GM11168 (cell line): ENCODE measurements at regions not wholly inside any gene's neighbourhood (a gene's known extent, or its start where the extent isn't known, plus 50 kb on each side); places are given as distances from the start of the nearest gene placed in this dataset.

ENCODE experiments used
- in situ Hi-C: fragments of 300-500 bp; cut with MboI; formaldehyde crosslinking; loops from one replicate; pipeline ENCODE4 v1.12.0; 2022; ENCODE audit warnings: low sequenced_read_pairs; ENCODE audit not compliant: unreplicated experiment

DNA sequence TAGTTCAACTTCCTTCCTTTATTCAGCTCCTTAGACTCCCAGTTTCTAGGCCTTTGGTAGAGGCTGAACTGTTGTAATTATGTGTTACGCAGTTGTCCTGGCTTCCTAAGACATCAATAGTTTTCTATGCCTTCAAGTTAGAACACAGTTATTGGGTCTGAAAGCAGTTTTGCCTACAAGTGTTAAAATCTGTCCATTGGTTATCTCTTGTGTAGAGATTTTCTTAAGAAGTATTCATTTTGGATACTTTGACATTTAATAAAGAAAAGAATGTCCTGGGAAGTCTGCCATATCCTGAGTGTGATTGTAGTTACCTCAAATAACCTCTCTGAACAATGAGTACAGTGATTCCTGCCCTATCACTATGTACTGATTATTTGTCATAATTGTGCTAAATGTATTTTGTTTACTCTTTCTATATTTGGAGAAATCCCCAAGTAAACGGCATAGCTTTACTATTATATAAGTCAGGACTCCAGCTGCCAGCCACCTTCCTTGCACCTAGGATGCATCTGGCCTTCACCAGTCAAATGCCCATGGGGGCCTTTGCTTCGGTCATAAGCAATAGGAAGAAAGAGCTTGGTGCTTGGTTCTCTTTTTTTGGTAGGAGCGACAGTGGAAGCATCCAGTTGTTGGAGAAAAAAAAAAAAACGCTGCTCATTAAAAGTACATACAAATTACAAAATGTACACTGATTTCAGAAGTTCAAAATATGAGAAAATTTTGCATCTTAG is 449.5 kb upstream of the PKDCC start:
- in situ Hi-C loops: no loop called here

DNA sequence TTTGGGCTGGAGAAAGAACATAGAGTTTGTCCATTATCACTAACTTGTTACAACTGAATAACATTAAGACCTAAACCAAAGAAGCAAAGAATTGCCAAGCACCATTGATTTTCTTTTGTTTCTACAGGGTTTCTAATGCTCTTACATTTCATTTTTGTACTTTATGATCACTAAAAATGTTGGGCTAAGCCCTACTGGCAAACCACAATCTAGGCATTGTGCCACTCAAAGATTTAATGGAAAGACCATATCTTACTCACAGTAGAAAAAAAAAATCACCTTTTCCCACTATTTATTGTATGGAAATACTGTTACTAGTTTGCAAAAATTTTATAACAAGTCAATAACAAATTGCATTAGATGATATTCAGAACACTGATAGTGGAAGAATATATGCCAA is 447.4 kb upstream of the PKDCC start:
- in situ Hi-C loops: no loop called here

GRCh38 chr2:41602341-41602740 is 445.5 kb upstream of the PKDCC start:
- in situ Hi-C loops: no loop called here

DNA sequence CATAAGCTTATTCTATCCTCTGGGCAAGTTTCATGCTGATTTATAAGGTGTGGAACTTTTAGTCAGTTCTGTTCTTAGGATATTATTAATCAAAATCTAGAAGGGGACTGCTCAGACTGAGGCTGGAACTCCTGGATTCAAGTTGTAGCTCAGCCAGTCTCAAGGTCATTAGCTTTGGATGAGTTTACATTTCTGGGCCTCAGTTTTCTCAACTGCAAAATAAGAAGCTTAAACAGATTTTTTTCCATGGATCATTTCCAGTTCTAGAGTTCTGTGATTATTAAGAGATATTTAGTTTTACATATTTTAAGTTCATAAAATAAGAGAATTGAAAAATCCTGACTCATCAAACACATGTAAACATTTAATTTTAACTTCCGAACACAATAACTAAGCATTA is 442.5 kb upstream of the PKDCC start:
- in situ Hi-C loops: no loop called here

GRCh38 chr2:41605914-41606313 is 441.9 kb upstream of the PKDCC start:
- in situ Hi-C loops: no loop called here

GRCh38 chr2:41610501-41611190 is 437.2 kb upstream of the PKDCC start:
- in situ Hi-C loops: no loop called here

DNA sequence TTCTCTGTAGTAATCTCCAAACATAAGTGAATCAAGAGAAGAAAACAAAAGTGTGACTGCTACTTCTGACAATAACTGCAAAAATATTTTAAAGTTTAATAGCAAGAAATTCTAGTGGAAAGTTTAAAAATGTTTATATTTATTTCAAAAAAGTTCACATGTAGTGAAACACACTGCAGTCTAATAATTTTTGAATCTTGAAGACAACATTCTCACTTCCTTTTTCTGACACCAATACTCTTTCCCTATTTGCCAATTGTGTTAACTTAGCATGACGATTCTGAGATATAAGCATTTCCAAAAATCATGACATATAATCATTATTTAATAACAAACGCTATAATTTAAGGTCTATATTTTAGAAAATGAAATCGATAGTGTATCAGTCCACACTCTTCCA is 429.1 kb upstream of the PKDCC start:
- in situ Hi-C loops: no loop called here

GRCh38 chr2:41621095-41621494 is 426.7 kb upstream of the PKDCC start:
- in situ Hi-C loops: no loop called here

- in situ Hi-C loops: no loop called here
These were observed 426.3 kb upstream of the PKDCC start for GRCh38 chr2:41621563-41621962.

- in situ Hi-C loops: no loop called here
These were observed 425.5 kb upstream of the PKDCC start for GRCh38 chr2:41622301-41622700.

- in situ Hi-C loops: no loop called here
These were observed 420.9 kb upstream of the PKDCC start for GRCh38 chr2:41626936-41627335.

DNA sequence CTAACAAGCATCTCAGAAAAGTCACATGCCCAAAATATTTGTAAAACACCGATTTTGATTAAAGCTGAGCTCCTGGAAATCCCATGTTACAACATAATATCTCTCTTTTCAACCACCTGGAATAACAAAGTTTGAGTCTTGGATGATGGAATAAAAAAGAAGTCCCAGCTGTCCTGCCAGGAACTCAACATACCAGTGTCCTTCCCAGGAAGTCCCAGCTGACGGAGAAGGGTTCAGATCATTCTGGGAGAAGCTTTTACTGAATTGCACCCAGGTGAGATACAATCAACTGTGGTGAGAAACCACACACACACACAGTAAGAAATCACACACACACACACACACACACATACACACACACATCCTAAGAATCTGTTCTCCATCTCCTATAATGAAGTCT is 413.1 kb upstream of the PKDCC start:
- in situ Hi-C loops: no loop called here

DNA sequence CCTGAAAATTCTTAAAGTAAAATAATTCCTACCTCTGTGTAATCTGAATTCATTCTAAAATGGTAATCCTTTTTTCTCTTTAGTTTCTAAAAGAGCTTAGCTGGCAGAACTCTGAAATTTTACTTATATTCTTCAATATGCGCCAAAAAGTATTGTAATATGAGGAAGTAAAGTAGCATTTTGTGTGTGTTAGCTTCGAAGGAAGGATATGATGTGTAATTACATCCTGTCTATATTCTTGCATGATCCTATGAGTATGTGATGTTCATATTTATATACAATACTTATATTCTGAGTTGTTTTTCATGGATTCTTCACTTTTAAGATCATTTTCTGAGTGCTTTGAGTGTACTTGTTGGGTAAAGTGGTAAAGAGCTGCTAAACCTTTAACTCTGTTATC is 402.9 kb upstream of the PKDCC start:
- in situ Hi-C loops: no loop called here

DNA sequence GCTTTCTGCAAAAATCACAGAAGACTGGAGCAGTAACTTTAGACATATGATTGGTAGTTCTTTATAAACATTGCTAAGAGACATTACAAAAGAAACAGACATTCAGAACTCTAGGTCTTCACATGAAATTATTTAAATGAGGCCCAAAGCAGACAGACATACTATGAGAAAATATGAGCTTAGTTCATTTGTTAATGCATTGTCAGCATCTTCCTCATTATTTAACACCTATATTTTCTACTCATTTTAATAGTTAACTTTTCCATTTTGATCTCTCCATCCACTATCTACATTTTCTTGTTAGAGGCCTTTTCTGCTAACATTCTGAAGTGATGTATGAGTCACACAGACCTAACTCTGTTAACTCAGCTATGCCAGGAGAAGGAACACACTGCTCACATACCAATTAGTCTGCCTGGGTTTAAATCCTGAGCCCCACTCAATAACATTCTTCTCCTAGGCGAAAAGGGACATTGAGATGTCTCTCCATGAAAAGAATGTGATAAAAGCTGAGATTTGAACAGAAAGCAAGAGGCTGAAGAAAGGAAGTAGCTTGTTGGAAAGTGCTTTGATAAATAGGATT is 400.3 kb upstream of the PKDCC start:
- in situ Hi-C loops: no loop called here

DNA sequence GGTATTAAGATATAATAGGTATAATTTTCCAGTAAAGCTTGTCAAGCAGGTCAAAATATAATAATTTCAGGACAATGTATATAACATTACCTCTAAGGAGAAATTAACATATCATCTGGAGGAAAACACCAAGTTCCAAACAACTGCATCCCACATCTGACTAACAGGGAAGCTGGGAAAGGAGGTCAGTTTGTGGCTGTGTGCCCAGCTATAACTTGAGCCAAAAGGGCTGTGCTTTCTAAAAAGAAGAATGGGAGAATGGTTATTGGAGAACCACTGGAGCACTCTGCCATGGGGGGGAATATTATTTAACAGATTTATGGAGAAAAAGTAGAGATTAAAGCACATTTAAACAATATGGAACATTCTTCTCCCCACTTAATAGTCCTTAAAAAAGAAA is 390.6 kb upstream of the PKDCC start:
- in situ Hi-C loops: no loop called here

- in situ Hi-C loops: no loop called here
These were observed 388.1 kb upstream of the PKDCC start for GRCh38 chr2:41659758-41660157.

- in situ Hi-C loops: no loop called here
These were observed 385.4 kb upstream of the PKDCC start for GRCh38 chr2:41662461-41662860.

- in situ Hi-C loops: no loop called here
These were observed 384.8 kb upstream of the PKDCC start for GRCh38 chr2:41663056-41663455.

GRCh38 chr2:41668529-41668928 is 379.3 kb upstream of the PKDCC start:
- in situ Hi-C loops: no loop called here

DNA sequence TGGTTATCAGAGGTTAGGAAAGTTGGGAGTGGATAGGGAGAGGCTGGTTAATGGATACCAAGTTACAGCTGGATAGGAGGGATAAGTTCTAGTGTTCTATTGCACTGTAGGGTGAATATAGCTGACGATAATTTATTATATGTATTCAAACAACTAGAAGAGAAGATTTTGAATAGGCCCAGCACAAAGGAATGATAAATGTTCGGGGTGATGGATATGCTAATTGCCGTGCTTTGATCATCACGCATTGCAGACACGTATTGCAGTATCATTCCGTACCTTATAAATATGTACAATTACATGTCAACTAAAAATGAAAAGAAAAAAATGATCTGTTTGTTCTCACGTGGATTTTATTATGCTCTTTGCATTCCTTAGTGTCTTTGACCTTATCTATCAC is 369.2 kb upstream of the PKDCC start:
- in situ Hi-C loops: no loop called here

GRCh38 chr2:41686156-41686555 is 361.7 kb upstream of the PKDCC start:
- in situ Hi-C loops: no loop called here

GRCh38 chr2:41691561-41691960 is 356.3 kb upstream of the PKDCC start:
- in situ Hi-C loops: no loop called here
